Tibial artery (tissue), 4 donors: ENCODE measurements at regions not wholly inside any gene's neighbourhood (a gene's known extent, or its start where the extent isn't known, plus 50 kb on each side); places are given as distances from the start of the nearest gene placed in this dataset.

Experiments used
- DNase-seq, 2 donors: peaks; one replicate each; pipeline ENCODE4 v3.0.0-alpha.2; 2019
- H3K27ac ChIP-seq, 2 donors: fragments of 200-600 bp; sonication (generic) in 1 of 2; 1 replicate in 1 of 2; 2 replicates in 1 of 2; pipeline ENCODE4 v1.5.1; 2018 to 2019; ENCODE audit warnings: mild to moderate bottlenecking in 1 of 2
- H3K27me3 ChIP-seq, 2 donors: fragments of 200-600 bp; sonication (generic) in 1 of 2; one replicate each; pipeline versions ENCODE4 v1.5.1 to v1.6.0; 2016 to 2019
- H3K36me3 ChIP-seq, 3 donors: fragments of 200-600 bp; sonication (generic) in 2 of 3; one replicate each; pipeline ENCODE4 v1.5.1; 2016 to 2019; ENCODE audit warnings: mild to moderate bottlenecking in 2 of 3
- H3K4me1 ChIP-seq, 4 donors: fragments of 200-600 bp; sonication (generic) in 2 of 4; 1 replicate in 3 of 4; 2 replicates in 1 of 4; pipeline ENCODE4 v1.5.1; 2016 to 2019
- H3K4me3 ChIP-seq, 2 donors: fragments of 200-600 bp; sonication (generic) in 1 of 2; 1 replicate in 1 of 2; 2 replicates in 1 of 2; pipeline ENCODE4 v1.5.1; 2018 to 2019; ENCODE audit warnings: mild to moderate bottlenecking in 2 of 2
- H3K9me3 ChIP-seq, 3 donors: fragments of 200-600 bp; sonication (generic) in 1 of 3; one replicate each; pipeline ENCODE4 v1.5.1; 2016 to 2019
- CTCF ChIP-seq, 2 experiments: fragments of 200-600 bp in 1 of 2; fragments of 450-650 bp in 1 of 2; IDR thresholded peaks; one replicate each; pipeline ENCODE4 v1.5.1; 2017 to 2019; ENCODE audit warnings: antibody characterized with exemption in 2 of 2, mild to moderate bottlenecking in 1 of 2, moderate library complexity in 1 of 2
- intact Hi-C: fragments of 100-400 bp; cut with DNase I; formaldehyde crosslinking; loops from one replicate; pipeline ENCODE4 v1.15.0; 2023; ENCODE audit warnings: low total_unique reads

DNA sequence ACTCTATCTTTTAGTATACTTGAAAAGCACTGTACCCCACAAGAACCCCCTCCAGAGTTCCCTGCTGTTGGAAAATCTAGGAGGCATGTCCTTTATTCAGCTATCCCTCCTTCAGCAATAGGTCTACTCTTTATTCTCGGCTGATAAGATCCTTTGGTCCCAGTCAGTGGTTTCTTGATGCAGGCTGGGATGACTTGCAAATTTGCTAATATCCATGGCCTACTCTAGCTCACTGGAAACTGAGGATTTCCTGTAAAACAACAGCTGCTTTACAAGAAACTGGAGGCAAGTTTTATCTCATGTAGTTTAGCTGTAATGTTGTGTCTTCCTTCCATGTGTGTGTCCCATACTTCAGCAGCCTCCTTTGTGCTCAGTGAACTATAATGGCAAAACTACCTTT lies 183.9 kb upstream of the SCN7A start:
- no peak for TF ChIP-seq CTCF (IDR thresholded peaks at IDR 0.05)
- Histone ChIP-seq H3K36me3 (no peaks in the 10 kb centered on the region), H3K4me1 (no peaks in the 10 kb centered on the region), H3K27ac (no peak overlapping the region), H3K27me3 (no peaks in the 10 kb centered on the region), H3K9me3 (no peaks in the 10 kb centered on the region), H3K4me3 (no peak overlapping the region)
- intact Hi-C loops = no loop called here
- DNase-seq = no peak

GRCh38 chr2:166676716-166677115 lies 182.7 kb upstream of the SCN7A start:
- no peak for TF ChIP-seq CTCF (IDR thresholded peaks at IDR 0.05)
- intact Hi-C loops = no loop called here
- H3K36me3 ChIP-seq = no peaks in the 10 kb centered on the region
- H3K9me3 ChIP-seq = no peaks in the 10 kb centered on the region
- no peaks in the 10 kb centered on the region for H3K27me3 ChIP-seq
- H3K27ac ChIP-seq = no peak overlapping the region
- no peaks in the 10 kb centered on the region for H3K4me1 ChIP-seq
- DNase-seq = no peak
- H3K4me3 ChIP-seq = no peak overlapping the region

- Histone ChIP-seq H3K9me3 (no peaks in the 10 kb centered on the region), H3K27ac (no peak overlapping the region), H3K27me3 (no peaks in the 10 kb centered on the region), H3K4me1 (no peaks in the 10 kb centered on the region), H3K36me3 (no peaks in the 10 kb centered on the region), H3K4me3 (no peak overlapping the region)
- no peak for TF ChIP-seq CTCF (IDR thresholded peaks at IDR 0.05)
- intact Hi-C loops = no loop called here
- no peak for DNase-seq
Observed at GRCh38 chr2:166675553-166675952, 181.5 kb upstream of the SCN7A start.

- H3K27me3 ChIP-seq = no peaks in the 10 kb centered on the region
- intact Hi-C loops = no loop called here
- H3K27ac ChIP-seq = no peak overlapping the region
- no peaks in the 10 kb centered on the region for H3K36me3 ChIP-seq
- no peak overlapping the region for H3K4me3 ChIP-seq
- H3K9me3 ChIP-seq = no peaks in the 10 kb centered on the region
- no peak for DNase-seq
- TF ChIP-seq CTCF (IDR thresholded peaks at IDR 0.05) = no peak
- H3K4me1 ChIP-seq = no peaks in the 10 kb centered on the region
Observed at GRCh38 chr2:166673986-166674385, 179.9 kb upstream of the SCN7A start.

DNA sequence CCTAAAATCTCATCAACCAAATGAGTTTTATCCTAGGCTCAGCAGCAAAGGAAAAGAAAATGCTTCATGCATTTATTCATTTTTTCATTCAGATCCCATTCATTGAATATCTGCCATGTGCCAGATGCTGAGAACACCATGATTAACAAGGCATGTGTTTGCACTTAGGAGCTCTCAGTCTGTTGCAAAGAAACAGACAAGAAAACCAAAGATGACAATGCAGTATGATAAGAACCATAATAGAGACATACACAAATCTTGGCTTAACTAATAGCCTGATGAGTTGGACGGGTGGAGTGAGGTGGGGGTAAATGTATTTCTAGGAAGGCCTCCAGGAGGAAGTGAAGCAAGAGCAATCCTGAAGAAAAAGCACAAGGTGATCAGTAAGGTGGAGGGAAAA lies 177.8 kb upstream of the SCN7A start:
- no peak for DNase-seq
- H3K36me3 ChIP-seq = no peaks in the 10 kb centered on the region
- no peaks in the 10 kb centered on the region for H3K4me1 ChIP-seq
- H3K27me3 ChIP-seq = no peaks in the 10 kb centered on the region
- intact Hi-C loops = no loop called here
- H3K27ac ChIP-seq = no peak overlapping the region
- no peak for TF ChIP-seq CTCF (IDR thresholded peaks at IDR 0.05)
- no peak overlapping the region for H3K4me3 ChIP-seq
- no peaks in the 10 kb centered on the region for H3K9me3 ChIP-seq

- no peak overlapping the region for H3K27ac ChIP-seq
- TF ChIP-seq CTCF (IDR thresholded peaks at IDR 0.05) = no peak
- H3K27me3 ChIP-seq = no peaks in the 10 kb centered on the region
- no peaks in the 10 kb centered on the region for H3K36me3 ChIP-seq
- no peak overlapping the region for H3K4me3 ChIP-seq
- H3K4me1 ChIP-seq = no peaks in the 10 kb centered on the region
- H3K9me3 ChIP-seq = no peaks in the 10 kb centered on the region
- intact Hi-C loops = no loop called here
- DNase-seq = no peak
Observed at GRCh38 chr2:166671235-166671634, 177.2 kb upstream of the SCN7A start.
